ENCODE measurements at regions not wholly inside any gene's neighbourhood (a gene's known extent, or its start where the extent isn't known, plus 50 kb on each side); places are given as distances from the start of the nearest gene placed in this dataset.

GRCh38 chr5:73322437-73323076 lies 126.0 kb downstream of the FOXD1 start:
- Histone ChIP-seq H3K36me3 (no peaks in the 10 kb centered on the region), H3K4me3 (no peak overlapping the region), H3K27ac (no peak overlapping the region), H3K9me3 (no peaks in the 10 kb centered on the region), H3K27me3 (no peaks in the 10 kb centered on the region), H3K4me1 (no peaks in the 10 kb centered on the region)
- intact Hi-C loops (cut with DNase I): no loop called here
- TF ChIP-seq POLR2AphosphoS5 (IDR thresholded peaks at IDR 0.05; ENCODE audit: insufficient read depth in 1 of 2, low read depth in 1 of 2): no peak
- no peak for TF ChIP-seq POLR2A (IDR thresholded peaks at IDR 0.05)
- no peak for TF ChIP-seq CTCF (IDR thresholded peaks at IDR 0.05)
- DNase-seq (ENCODE audit: extremely low spot score in 2 of 2): no peak

GRCh38 chr5:73321757-73322436 lies 126.7 kb downstream of the FOXD1 start:
- no peak for TF ChIP-seq POLR2AphosphoS5 (IDR thresholded peaks at IDR 0.05; ENCODE audit: insufficient read depth in 1 of 2, low read depth in 1 of 2)
- no peak for TF ChIP-seq POLR2A (IDR thresholded peaks at IDR 0.05)
- no peak for TF ChIP-seq CTCF (IDR thresholded peaks at IDR 0.05)
- no peak overlapping the region for H3K4me3 ChIP-seq
- no peak for DNase-seq (ENCODE audit: extremely low spot score in 2 of 2)
- H3K9me3 ChIP-seq: no peaks in the 10 kb centered on the region
- intact Hi-C loops (cut with DNase I): no loop called here
- H3K27me3 ChIP-seq: no peaks in the 10 kb centered on the region
- H3K27ac ChIP-seq: no peak overlapping the region
- H3K36me3 ChIP-seq: no peaks in the 10 kb centered on the region
- no peaks in the 10 kb centered on the region for H3K4me1 ChIP-seq

- Histone ChIP-seq H3K27me3 (no peaks in the 10 kb centered on the region), H3K9me3 (no peaks in the 10 kb centered on the region), H3K27ac (no peak overlapping the region), H3K36me3 (no peaks in the 10 kb centered on the region), H3K4me1 (no peaks in the 10 kb centered on the region), H3K4me3 (no peak overlapping the region)
- intact Hi-C loops (cut with DNase I): no loop called here
- TF ChIP-seq POLR2AphosphoS5 (IDR thresholded peaks at IDR 0.05; ENCODE audit: insufficient read depth in 1 of 2, low read depth in 1 of 2) (no peak), CTCF (IDR thresholded peaks at IDR 0.05) (no peak), POLR2A (IDR thresholded peaks at IDR 0.05) (no peak)
- DNase-seq (ENCODE audit: extremely low spot score in 2 of 2): no peak
Observed at GRCh38 chr5:73319036-73319435, 129.5 kb downstream of the FOXD1 start.

GRCh38 chr5:73318308-73318719 lies 130.3 kb downstream of the FOXD1 start:
- Histone ChIP-seq H3K27ac (no peak overlapping the region), H3K27me3 (no peaks in the 10 kb centered on the region), H3K36me3 (no peaks in the 10 kb centered on the region), H3K9me3 (no peaks in the 10 kb centered on the region), H3K4me3 (no peak overlapping the region), H3K4me1 (no peaks in the 10 kb centered on the region)
- no peak for TF ChIP-seq POLR2AphosphoS5 (IDR thresholded peaks at IDR 0.05; ENCODE audit: insufficient read depth in 1 of 2, low read depth in 1 of 2)
- no peak for TF ChIP-seq CTCF (IDR thresholded peaks at IDR 0.05)
- TF ChIP-seq POLR2A (IDR thresholded peaks at IDR 0.05): no peak
- DNase-seq (ENCODE audit: extremely low spot score in 2 of 2): no peak
- intact Hi-C loops (cut with DNase I): no loop called here

GRCh38 chr5:73317523-73317922 lies 131.1 kb downstream of the FOXD1 start:
- no peak overlapping the region for H3K27ac ChIP-seq
- H3K4me1 ChIP-seq: no peaks in the 10 kb centered on the region
- no peaks in the 10 kb centered on the region for H3K27me3 ChIP-seq
- H3K36me3 ChIP-seq: no peaks in the 10 kb centered on the region
- no peaks in the 10 kb centered on the region for H3K9me3 ChIP-seq
- no peak overlapping the region for H3K4me3 ChIP-seq
- no peak for DNase-seq (ENCODE audit: extremely low spot score in 2 of 2)
- no peak for TF ChIP-seq POLR2AphosphoS5 (IDR thresholded peaks at IDR 0.05; ENCODE audit: insufficient read depth in 1 of 2, low read depth in 1 of 2)
- TF ChIP-seq POLR2A (IDR thresholded peaks at IDR 0.05): no peak
- no peak for TF ChIP-seq CTCF (IDR thresholded peaks at IDR 0.05)
- intact Hi-C loops (cut with DNase I): no loop called here
